Vagina (tissue), 2 donors: ENCODE measurements at regions not wholly inside any gene's neighbourhood (a gene's known extent, or its start where the extent isn't known, plus 50 kb on each side); places are given as distances from the start of the nearest gene placed in this dataset.
"Not testable (repeated sequence)": the region's sequence is repeated elsewhere in the genome, so short reads cannot be mapped to it uniquely, and the experiment has no call there.

Source experiments
- POLR2AphosphoS5 ChIP-seq, 2 donors: sonication (generic); formaldehyde crosslinking; IDR thresholded peaks; one replicate each; pipeline ENCODE4 v1.9.0; 2017; ENCODE audit warnings: antibody characterized with exemption in 2 of 2, mild to moderate bottlenecking in 2 of 2, low read depth in 1 of 2; ENCODE audit not compliant: insufficient read depth in 1 of 2
- TF ChIP-seq, protein P1 (sequence below), 3 experiments: fragments of 450-650 bp in 2 of 3; fragments of 200-600 bp in 1 of 3; sonication (generic) in 1 of 3; IDR thresholded peaks; one replicate each; pipeline ENCODE4 v1.5.1; 2017 to 2019; ENCODE audit warnings: antibody characterized with exemption in 3 of 3, mild to moderate bottlenecking in 2 of 3, moderate library complexity in 2 of 3

DNA sequence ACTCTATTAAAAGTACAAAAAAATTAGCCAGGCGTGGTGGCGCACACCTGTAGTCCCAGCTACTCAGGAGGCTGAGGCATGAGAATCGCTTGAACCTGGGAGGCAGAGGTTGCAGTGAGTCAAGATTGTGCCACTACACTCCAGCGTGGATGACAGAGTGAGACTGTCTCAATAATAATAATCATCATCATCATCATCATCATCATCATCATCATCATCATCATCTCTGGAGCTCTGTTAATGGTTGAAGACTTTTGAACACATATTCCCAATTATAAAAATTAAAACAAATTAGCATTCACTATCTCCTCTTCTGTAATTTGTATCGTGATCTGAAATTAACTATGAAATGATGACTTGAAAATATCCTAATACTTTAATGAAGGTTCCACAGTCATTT lies 327.8 kb upstream of the TANK start:
- TF ChIP-seq, protein P1, sequence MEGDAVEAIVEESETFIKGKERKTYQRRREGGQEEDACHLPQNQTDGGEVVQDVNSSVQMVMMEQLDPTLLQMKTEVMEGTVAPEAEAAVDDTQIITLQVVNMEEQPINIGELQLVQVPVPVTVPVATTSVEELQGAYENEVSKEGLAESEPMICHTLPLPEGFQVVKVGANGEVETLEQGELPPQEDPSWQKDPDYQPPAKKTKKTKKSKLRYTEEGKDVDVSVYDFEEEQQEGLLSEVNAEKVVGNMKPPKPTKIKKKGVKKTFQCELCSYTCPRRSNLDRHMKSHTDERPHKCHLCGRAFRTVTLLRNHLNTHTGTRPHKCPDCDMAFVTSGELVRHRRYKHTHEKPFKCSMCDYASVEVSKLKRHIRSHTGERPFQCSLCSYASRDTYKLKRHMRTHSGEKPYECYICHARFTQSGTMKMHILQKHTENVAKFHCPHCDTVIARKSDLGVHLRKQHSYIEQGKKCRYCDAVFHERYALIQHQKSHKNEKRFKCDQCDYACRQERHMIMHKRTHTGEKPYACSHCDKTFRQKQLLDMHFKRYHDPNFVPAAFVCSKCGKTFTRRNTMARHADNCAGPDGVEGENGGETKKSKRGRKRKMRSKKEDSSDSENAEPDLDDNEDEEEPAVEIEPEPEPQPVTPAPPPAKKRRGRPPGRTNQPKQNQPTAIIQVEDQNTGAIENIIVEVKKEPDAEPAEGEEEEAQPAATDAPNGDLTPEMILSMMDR (IDR thresholded peaks at IDR 0.05), result not testable (repeated sequence)
- TF ChIP-seq POLR2AphosphoS5 (IDR thresholded peaks at IDR 0.05; ENCODE audit: insufficient read depth in 1 of 2, low read depth in 1 of 2), result not testable (repeated sequence)
